HG03432 (cell line): ENCODE measurements at regions not wholly inside any gene's neighbourhood (a gene's known extent, or its start where the extent isn't known, plus 50 kb on each side); places are given as distances from the start of the nearest gene placed in this dataset.

Experiments
- ATAC-seq: cut with Tn5 transposase; IDR thresholded peaks from one replicate; pipeline ENCODE4 v1.9.1; 2021; ENCODE audit warnings: mild to moderate bottlenecking, moderate library complexity; ENCODE audit not compliant: unreplicated experiment

DNA sequence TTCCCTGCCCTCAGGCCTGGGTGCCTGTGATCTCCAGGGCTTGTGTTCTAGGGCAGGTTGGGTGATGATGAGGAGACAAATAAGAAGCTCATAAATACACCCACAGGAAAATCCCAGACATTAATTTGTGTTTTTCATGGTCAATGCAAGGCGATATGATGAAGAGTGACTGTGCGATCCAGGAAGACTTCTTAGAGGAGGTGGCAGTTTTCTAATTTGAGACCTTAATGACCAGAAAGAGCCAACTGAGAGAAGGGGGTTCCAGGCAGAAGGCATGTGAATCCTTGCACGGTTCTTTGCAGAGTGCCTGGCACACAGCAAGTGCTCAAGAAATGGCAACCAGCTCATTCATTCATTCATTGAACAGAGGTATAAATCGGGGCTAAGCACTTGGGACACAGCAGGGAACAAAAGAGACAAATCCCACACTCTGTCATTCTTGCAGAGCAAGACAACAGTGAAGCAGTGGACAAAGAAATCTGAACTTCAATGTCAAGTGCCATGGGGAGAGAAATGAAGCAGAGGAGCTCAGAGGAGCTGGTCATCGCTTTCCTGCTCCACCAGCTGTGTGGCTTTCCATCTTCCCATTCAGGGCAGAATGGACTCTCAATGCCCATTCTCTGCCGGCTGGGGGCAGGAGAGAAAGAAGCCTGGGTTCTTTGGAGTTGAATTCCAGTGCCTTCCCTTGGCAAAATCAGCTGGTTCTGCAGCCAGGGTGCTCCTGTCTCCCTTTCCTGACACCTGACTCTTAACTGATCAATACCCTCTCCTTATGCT is 128.3 kb downstream of the AACS start:
- no peak for ATAC-seq

- no peak for ATAC-seq
These were observed 129.0 kb downstream of the AACS start for GRCh38 chr12:125194163-125194773.

DNA sequence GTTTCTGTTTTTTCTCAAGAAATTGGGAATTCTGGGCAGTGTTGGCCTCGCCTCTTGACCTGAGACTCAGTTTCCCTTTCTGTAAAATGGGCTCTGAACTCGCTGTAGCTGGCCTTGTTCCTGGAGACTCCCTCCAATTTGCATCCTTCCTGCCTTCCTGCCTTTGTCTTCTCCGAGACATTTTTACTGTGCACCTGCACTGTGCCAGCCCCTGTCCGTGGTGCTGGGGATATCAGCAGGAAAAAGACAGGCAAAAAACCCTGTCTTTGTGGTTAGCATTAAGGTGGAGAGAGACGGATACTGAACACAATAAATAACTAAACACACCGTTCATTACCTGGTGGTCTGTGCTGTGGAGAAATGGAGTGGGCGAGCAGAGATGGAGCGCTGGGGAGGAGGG is 129.8 kb downstream of the AACS start:
- no peak for ATAC-seq

DNA sequence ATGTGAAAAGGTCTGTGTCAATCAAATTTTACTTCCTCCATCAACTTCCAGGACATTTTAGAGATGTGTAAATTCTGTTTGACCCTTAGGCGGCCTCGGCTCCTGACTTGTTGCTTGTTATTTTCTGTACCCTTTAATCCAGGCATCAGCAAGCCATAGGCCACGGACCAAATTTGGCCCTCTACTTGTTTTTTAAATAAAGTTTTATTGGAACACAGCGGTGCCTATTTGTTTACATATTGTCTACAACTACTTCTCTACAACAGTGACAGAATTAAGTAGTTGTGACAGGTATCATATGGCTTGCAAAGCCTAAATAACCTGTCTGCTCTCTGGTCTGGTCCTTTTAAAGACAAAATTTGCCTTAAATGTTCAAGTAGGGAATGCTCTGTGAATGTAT is 132.1 kb downstream of the AACS start:
- no peak for ATAC-seq

DNA sequence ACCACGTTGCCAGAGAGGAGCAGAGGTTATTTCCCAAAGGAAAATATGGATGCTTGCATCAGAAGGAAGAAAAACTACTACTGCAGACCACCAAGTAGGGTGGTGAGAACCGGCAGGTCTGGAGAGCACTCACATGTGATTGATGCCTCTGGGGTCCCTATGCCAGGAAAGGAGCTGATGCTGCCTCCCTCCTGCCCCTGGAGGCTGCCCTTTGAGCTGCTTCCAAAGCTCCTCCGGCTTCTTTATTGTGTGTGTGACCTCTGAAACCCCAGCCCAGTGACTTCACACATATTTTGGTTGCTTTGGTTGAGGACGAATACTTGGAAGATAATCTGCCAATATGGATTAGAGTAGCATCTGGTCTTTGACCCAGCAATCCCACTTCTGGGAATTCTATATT is 133.4 kb downstream of the AACS start:
- no peak for ATAC-seq

DNA sequence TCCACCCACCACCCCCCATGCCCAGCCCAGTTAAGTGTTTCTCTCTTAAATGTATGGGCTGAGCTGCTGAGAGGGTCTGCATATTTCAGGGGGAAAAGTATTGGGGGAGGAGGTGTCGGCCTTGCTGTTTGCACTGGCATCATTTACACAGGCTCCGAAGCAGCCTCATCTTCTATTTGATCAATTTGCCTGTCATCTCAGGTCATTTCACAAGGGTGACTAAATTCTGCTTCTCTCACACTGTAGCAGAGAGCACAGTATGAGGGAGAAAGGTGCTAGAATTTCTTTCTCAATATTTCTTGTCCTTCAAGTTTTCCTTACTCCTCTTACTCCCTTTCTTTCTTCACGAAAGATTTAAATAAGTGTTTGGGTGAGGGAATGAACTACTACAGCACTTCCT is 135.9 kb downstream of the AACS start:
- no peak for ATAC-seq

- ATAC-seq = no peak
These were observed 136.7 kb downstream of the AACS start for GRCh38 chr12:125201940-125202339.

GRCh38 chr12:125202421-125202820 is 137.2 kb downstream of the AACS start:
- no peak for ATAC-seq

- no peak for ATAC-seq
These were observed 138.0 kb downstream of the AACS start for GRCh38 chr12:125203145-125203765.

DNA sequence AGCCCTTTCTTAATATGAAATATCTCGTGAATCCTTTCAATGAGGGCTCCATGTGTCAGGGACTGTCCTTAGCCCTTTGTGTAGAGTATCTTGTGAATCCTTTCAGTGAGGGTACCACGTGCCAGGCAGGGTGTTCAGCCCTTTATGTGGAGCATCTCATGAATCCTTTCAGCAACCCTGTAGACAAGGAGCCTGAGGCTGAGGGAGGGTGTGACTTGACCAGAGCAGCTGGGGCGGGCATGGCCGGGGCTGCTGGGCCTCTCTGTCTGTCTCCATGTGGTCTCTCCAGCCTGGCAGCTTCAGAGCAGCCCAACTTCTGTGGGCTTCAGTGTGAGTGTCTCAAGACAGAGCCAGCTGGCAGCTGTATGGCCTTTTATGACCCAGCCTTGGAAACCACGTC is 140.2 kb downstream of the AACS start:
- no peak for ATAC-seq

GRCh38 chr12:125206711-125207110 is 141.5 kb downstream of the AACS start:
- no peak for ATAC-seq

GRCh38 chr12:125208334-125208733 is 143.1 kb downstream of the AACS start:
- no peak for ATAC-seq

DNA sequence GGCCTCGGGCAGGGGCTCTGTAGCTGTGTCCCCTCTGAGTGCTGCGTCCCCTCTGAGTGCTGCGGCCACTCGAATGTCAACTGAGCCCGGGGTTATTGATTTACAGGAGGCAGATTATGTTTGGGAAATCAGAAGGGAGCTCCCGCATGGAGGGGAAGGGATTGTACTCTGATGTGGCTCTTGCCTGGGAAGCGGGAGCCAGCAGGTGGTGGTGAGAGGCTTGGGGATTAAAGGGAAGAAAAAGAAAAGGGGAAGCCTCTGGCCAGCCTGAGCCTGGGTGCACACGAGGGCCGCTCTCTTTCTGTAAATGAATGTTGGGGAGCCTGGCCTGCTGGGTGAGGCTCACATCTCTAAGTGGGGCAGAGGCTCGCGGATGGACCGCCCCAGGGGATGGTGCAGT is 143.7 kb downstream of the AACS start:
- ATAC-seq = no peak

- ATAC-seq = no peak
These were observed 145.0 kb downstream of the AACS start for GRCh38 chr12:125210104-125210755.

GRCh38 chr12:125211464-125211863 is 146.2 kb downstream of the AACS start:
- ATAC-seq = no peak

GRCh38 chr12:125214289-125214688 is 149.1 kb downstream of the AACS start:
- no peak for ATAC-seq

GRCh38 chr12:125216756-125217155 is 151.5 kb downstream of the AACS start:
- no peak for ATAC-seq

- ATAC-seq = no peak
These were observed 152.1 kb downstream of the AACS start for GRCh38 chr12:125217308-125217707.

DNA sequence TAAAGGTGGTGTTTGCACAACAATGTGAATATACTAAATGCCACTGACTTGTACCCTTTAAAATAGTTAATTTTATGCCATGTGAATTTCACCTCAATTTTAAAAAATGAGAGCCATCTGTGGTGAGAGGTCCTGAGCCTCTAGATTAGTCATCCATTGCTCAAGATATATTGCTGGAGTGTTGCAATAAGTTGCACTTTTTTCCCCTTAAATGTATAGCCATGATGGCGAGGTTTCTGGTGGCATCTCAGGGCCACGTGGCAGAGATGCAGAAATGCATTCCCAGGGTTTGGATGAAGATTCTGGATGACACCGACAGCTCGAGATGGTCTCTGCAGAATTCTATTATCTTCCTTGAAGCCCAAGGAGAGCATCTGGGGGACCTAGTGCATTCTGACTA is 153.7 kb downstream of the AACS start:
- ATAC-seq = no peak

- ATAC-seq = no peak
These were observed 155.4 kb downstream of the AACS start for GRCh38 chr12:125220404-125221273.

DNA sequence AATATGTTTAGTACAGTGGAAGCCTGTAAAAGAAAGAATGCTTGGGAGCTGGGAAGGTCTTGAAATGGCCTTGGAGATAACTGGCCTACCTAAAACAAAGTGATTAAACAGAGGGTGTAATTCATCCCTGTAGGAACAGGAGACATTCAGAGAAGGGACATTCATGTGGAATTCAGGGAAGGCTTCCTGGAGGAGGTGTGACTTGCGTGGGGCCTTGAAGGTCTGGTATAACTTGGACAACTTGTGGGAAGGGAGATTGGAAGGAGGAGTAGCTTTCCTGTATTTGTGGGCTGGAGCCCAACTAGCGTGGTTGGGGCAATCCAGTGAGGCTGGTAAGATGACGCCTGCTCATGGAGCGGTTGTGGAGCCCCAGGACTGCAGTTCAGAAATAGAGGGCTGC is 156.4 kb downstream of the AACS start:
- ATAC-seq = no peak
